IMR-90 (cell line): ENCODE measurements at regions not wholly inside any gene's neighbourhood (a gene's known extent, or its start where the extent isn't known, plus 50 kb on each side); places are given as distances from the start of the nearest gene placed in this dataset.

ENCODE experiments used
- ATAC-seq: fragments of 200-7000 bp; cut with Tn5 transposase; 2 replicates; pipeline ENCODE4 v1.9.1; 2020; ENCODE audit warnings: low read depth, mild to moderate bottlenecking, moderate library complexity
- BruUV-seq: library from RNA; stranded (reverse); fragments of 400-500 nt; replicated peaks from 2 replicates; lab custom pipeline; 2021; lab: Mats Ljungman, UMichigan
- CTCF ChIA-PET: fragments of 300-600 bp; formaldehyde crosslinking; extraction: SDS; loops from one replicate; lab custom pipeline; 2021; ENCODE audit warnings: antibody characterized with exemption; lab: Yijun Ruan, JAX
- POLR2A ChIA-PET: fragments of 300-600 bp; sonication (Branson Sonifier 250); formaldehyde crosslinking; loops from one replicate; lab custom pipeline; 2022; ENCODE audit warnings: antibody characterized with exemption; ENCODE audit not compliant: unreplicated experiment; lab: Charles Lee
- DNase-seq: peaks from one replicate; pipeline ENCODE4 v3.0.0; 2013
- H2AFZ ChIP-seq: replicated peaks from 2 replicates; pipeline ENCODE3; 2013; ENCODE audit warnings: low read length, mild to moderate bottlenecking; ENCODE audit not compliant: poor library complexity
- H2AK5ac ChIP-seq: 2 replicates; pipeline ENCODE4 v1.6.1; 2013; ENCODE audit warnings: low read depth, low read length, inconsistent platforms
- H2AK9ac ChIP-seq: replicated peaks from 2 replicates; pipeline ENCODE3; 2013; ENCODE audit warnings: mild to moderate bottlenecking, low read depth, low read length, moderate library complexity; ENCODE audit not compliant: poor library complexity
- H2BK120ac ChIP-seq: 2 replicates; pipeline ENCODE4 v1.6.1; 2013; ENCODE audit warnings: low read depth, low read length, inconsistent platforms
- H2BK15ac ChIP-seq: 3 replicates; pipeline ENCODE4 v1.6.1; 2013; ENCODE audit warnings: low read depth, low read length, inconsistent platforms
- H2BK20ac ChIP-seq: 2 replicates; pipeline ENCODE4 v1.6.1; 2013; ENCODE audit warnings: low read depth, mild to moderate bottlenecking, inconsistent platforms, low read length, moderate library complexity
- H2BK5ac ChIP-seq: 2 replicates; pipeline ENCODE4 v1.6.1; 2013; ENCODE audit warnings: mild to moderate bottlenecking, low read depth, low read length, inconsistent platforms; ENCODE audit not compliant: poor library complexity, severe bottlenecking
- H3K14ac ChIP-seq: replicated peaks from 2 replicates; pipeline ENCODE4 v1.6.1; 2013; ENCODE audit warnings: low read depth, low read length, inconsistent platforms
- H3K18ac ChIP-seq: 2 replicates; pipeline ENCODE4 v1.6.1; 2013; ENCODE audit warnings: low read depth, low read length, control low read depth
- H3K23ac ChIP-seq: 2 replicates; pipeline ENCODE4 v1.6.1; 2013; ENCODE audit warnings: low read depth, low read length, inconsistent platforms
- H3K27ac ChIP-seq: 2 replicates; pipeline ENCODE4 v1.5.1; 2013; ENCODE audit warnings: mild to moderate bottlenecking, control low read depth, low read length; ENCODE audit not compliant: insufficient read depth
- H3K27me3 ChIP-seq: 2 replicates; pipeline ENCODE4 v1.6.1; 2013; ENCODE audit warnings: low read length; ENCODE audit not compliant: control insufficient read depth, insufficient read depth
- H3K36me3 ChIP-seq: 2 replicates; pipeline ENCODE4 v1.6.1; 2013; ENCODE audit warnings: low read length, mixed read lengths; ENCODE audit not compliant: control insufficient read depth, insufficient read depth
- H3K4ac ChIP-seq: 2 replicates; pipeline ENCODE4 v1.6.1; 2013; ENCODE audit warnings: low read depth, low read length, inconsistent platforms
- H3K4me1 ChIP-seq: 2 replicates; pipeline ENCODE4 v1.6.1; 2013; ENCODE audit warnings: low read length, mixed read lengths; ENCODE audit not compliant: control insufficient read depth, insufficient read depth
- H3K4me2 ChIP-seq: 2 replicates; pipeline ENCODE4 v1.6.1; 2013; ENCODE audit warnings: low read depth, mild to moderate bottlenecking, control low read depth, low read length, moderate library complexity
- H3K4me3 ChIP-seq: 2 replicates; pipeline ENCODE4 v1.5.1; 2013; ENCODE audit warnings: low read depth, mild to moderate bottlenecking, control low read depth, low read length, moderate library complexity; ENCODE audit not compliant: insufficient read depth
- H3K56ac ChIP-seq: 2 replicates; pipeline ENCODE4 v1.6.1; 2013; ENCODE audit warnings: low read length, inconsistent platforms; ENCODE audit not compliant: insufficient read depth; ENCODE audit errors: extremely low read depth
- H3K79me1 ChIP-seq, 2 experiments: 2 replicates each; pipeline ENCODE4 v1.6.1; 2013; ENCODE audit warnings: low read length in 2 of 2, inconsistent platforms in 1 of 2, low read depth in 1 of 2
- H3K9ac ChIP-seq: 2 replicates; pipeline ENCODE4 v1.6.1; 2013; ENCODE audit warnings: low read depth, low read length, control low read depth
- H3K9me1 ChIP-seq: 2 replicates; pipeline ENCODE4 v1.6.1; 2013; ENCODE audit warnings: low read length, inconsistent platforms; ENCODE audit not compliant: insufficient read depth
- H3K9me3 ChIP-seq: 2 replicates; pipeline ENCODE4 v1.6.1; 2013; ENCODE audit warnings: low read length; ENCODE audit not compliant: control insufficient read depth, insufficient read depth
- H4K20me1 ChIP-seq: 2 replicates; pipeline ENCODE4 v1.6.1; 2013; ENCODE audit warnings: low read length, inconsistent platforms; ENCODE audit not compliant: insufficient read depth
- H4K5ac ChIP-seq: 2 replicates; pipeline ENCODE4 v1.6.1; 2013; ENCODE audit warnings: mild to moderate bottlenecking, low read depth, low read length, control low read depth
- H4K8ac ChIP-seq, 2 experiments: 2 replicates each; pipeline ENCODE4 v1.6.1; 2013; ENCODE audit warnings: low read depth in 2 of 2, low read length in 2 of 2, control low read depth in 1 of 2, inconsistent platforms in 1 of 2
- H4K91ac ChIP-seq: 2 replicates; pipeline ENCODE4 v1.6.1; 2013; ENCODE audit warnings: low read depth, low read length, inconsistent platforms; ENCODE audit not compliant: insufficient read depth
- BHLHE40 ChIP-seq: fragments of 150-350 bp; IDR thresholded peaks from 2 replicates; pipeline ENCODE4 v1.6.1; 2016; ENCODE audit warnings: mild to moderate bottlenecking, low read depth, low read length
- FOS ChIP-seq: fragments of 150-350 bp; IDR thresholded peaks from 2 replicates; pipeline ENCODE4 v1.6.1; 2016; ENCODE audit warnings: low read depth, low read length
- NFE2L2 ChIP-seq: fragments of 150-350 bp; IDR thresholded peaks from 2 replicates; pipeline ENCODE4 v1.6.1; 2016; ENCODE audit warnings: low read depth, mild to moderate bottlenecking, low read length
- RAD21 ChIP-seq: IDR thresholded peaks from 2 replicates; pipeline ENCODE4 v1.6.1; 2012; ENCODE audit warnings: low read length, improper control_type of control experiment
- RCOR1 ChIP-seq: IDR thresholded peaks from 2 replicates; pipeline ENCODE4 v1.6.1; 2012; ENCODE audit warnings: mild to moderate bottlenecking, low read length, improper control_type of control experiment; ENCODE audit not compliant: insufficient replicate concordance
- RFX5 ChIP-seq: IDR thresholded peaks from 2 replicates; pipeline ENCODE4 v1.8.0; 2012; ENCODE audit warnings: low read depth, mild to moderate bottlenecking, low read length, moderate library complexity
- WGBS, 2 experiments: methylation state at CpG; one replicate each; pipeline versions ENCODE4 v1.1.5 to v1.1.7; 2013; ENCODE audit warnings: missing lambda C conversion rate in 2 of 2; ENCODE audit not compliant: insufficient read length in 1 of 2; ENCODE audit errors: extremely low coverage in 2 of 2; 5-methylcytosine and 5-hydroxymethylcytosine counted together
- dilution Hi-C: fragments of 300-500 bp; cut with HindIII; formaldehyde crosslinking; loops from one replicate; pipeline ENCODE4 v1.14.3; 2018; ENCODE audit warnings: low sequenced_read_pairs; ENCODE audit not compliant: unreplicated experiment
- in situ Hi-C: fragments of 300-500 bp; cut with MboI; formaldehyde crosslinking; loops from 3 replicates; pipeline ENCODE4 v1.14.3; 2019; ENCODE audit warnings: low sequenced_read_pairs, inconsistent platforms, mixed read lengths
- intact Hi-C: fragments of 100-400 bp; cut with micrococcal nuclease; formaldehyde crosslinking; loops from 2 replicates; pipeline ENCODE4 v1.10.0; 2022
- TF ChIP-seq, protein P1 (sequence below): fragments of 150-350 bp; IDR thresholded peaks from 2 replicates; pipeline ENCODE4 v1.6.1; 2016; ENCODE audit warnings: low read depth, mild to moderate bottlenecking, low read length, moderate library complexity, borderline replicate concordance
- TF ChIP-seq, protein P2 (sequence below): fragments of 150-350 bp; IDR thresholded peaks from 2 replicates; pipeline ENCODE4 v1.6.1; 2017; ENCODE audit warnings: mild to moderate bottlenecking, antibody characterized with exemption, low read length, low read depth

DNA sequence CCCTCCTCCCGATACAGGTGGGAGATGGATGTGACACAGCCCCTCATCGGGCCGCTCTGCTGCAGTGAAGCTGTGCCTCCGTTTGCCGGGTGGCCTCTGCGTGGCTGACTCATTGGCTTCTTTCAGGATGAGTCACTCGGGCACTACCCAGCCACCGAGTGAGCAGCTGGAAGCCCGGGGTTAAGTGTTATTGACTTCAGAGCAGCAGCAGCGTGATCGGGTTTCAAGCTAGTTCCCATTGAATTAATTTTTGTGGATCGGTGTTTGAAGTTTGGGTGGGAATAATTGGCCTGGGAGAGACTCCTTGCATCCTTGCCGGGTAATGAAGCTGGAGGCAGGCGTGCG lies 266.4 kb upstream of the IRX4 start:
- no peaks in the 10 kb centered on the region for H3K4me1 ChIP-seq
- H3K4ac ChIP-seq = no peak overlapping the region
- H3K9ac ChIP-seq = no peak overlapping the region
- no peak overlapping the region for H2BK120ac ChIP-seq
- H2BK15ac ChIP-seq = no peak overlapping the region
- no peak overlapping the region for H2AK5ac ChIP-seq
- no peak overlapping the region for H3K27ac ChIP-seq
- TF ChIP-seq RFX5 (no peak), FOS (no peak), RAD21 (no peak), NFE2L2 (no peak), RCOR1 (no peak), BHLHE40 (no peak)
- TF ChIP-seq, protein P1, sequence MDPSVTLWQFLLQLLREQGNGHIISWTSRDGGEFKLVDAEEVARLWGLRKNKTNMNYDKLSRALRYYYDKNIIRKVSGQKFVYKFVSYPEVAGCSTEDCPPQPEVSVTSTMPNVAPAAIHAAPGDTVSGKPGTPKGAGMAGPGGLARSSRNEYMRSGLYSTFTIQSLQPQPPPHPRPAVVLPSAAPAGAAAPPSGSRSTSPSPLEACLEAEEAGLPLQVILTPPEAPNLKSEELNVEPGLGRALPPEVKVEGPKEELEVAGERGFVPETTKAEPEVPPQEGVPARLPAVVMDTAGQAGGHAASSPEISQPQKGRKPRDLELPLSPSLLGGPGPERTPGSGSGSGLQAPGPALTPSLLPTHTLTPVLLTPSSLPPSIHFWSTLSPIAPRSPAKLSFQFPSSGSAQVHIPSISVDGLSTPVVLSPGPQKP = no peak
- TF ChIP-seq, protein P2, sequence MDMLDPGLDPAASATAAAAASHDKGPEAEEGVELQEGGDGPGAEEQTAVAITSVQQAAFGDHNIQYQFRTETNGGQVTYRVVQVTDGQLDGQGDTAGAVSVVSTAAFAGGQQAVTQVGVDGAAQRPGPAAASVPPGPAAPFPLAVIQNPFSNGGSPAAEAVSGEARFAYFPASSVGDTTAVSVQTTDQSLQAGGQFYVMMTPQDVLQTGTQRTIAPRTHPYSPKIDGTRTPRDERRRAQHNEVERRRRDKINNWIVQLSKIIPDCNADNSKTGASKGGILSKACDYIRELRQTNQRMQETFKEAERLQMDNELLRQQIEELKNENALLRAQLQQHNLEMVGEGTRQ = no peak
- H3K23ac ChIP-seq = no peak overlapping the region
- ChIA-PET CTCF (no interaction called here), POLR2A (no interaction called here)
- H3K27me3 ChIP-seq = no peaks in the 10 kb centered on the region
- H4K20me1 ChIP-seq = no peaks in the 10 kb centered on the region
- no peak overlapping the region for H3K18ac ChIP-seq
- no peak overlapping the region for H4K91ac ChIP-seq
- no peaks in the 10 kb centered on the region for H3K36me3 ChIP-seq
- no peak overlapping the region for H4K5ac ChIP-seq
- DNase-seq = no peak
- H2AK9ac ChIP-seq = no peak overlapping the region
- dilution Hi-C loops (no loop called here), intact Hi-C loops (no loop called here), in situ Hi-C loops (no loop called here)
- no peak for ATAC-seq
- no peaks in the 10 kb centered on the region for H3K79me1 ChIP-seq
- no TSS peak for BruUV-seq
- no peaks in the 10 kb centered on the region for H3K9me1 ChIP-seq
- no peak overlapping the region for H3K14ac ChIP-seq
- no peak overlapping the region for H2BK5ac ChIP-seq
- no peak overlapping the region for H2AFZ ChIP-seq
- H3K9me3 ChIP-seq = peaks cover 29% of the 10 kb centered on the region
- no peak overlapping the region for H3K4me3 ChIP-seq
- H2BK20ac ChIP-seq = no peak overlapping the region
- 40% methylated on average over 2 of the region's 15 CpGs; no CpG with 5 or more reads in 1 of the 2 experiments for WGBS, 2 experiments
- H3K56ac ChIP-seq = no peak overlapping the region
- no peak overlapping the region for H3K4me2 ChIP-seq
- H4K8ac ChIP-seq = no peak overlapping the region
